Astrocyte (in vitro differentiated cells and primary cell): ENCODE measurements at regions not wholly inside any gene's neighbourhood (a gene's known extent, or its start where the extent isn't known, plus 50 kb on each side); places are given as distances from the start of the nearest gene placed in this dataset.

Source experiments
- CTCF ChIP-seq: IDR thresholded peaks from 2 replicates; pipeline ENCODE4 v1.5.1; 2011; ENCODE audit warnings: low read depth, mild to moderate bottlenecking, inconsistent platforms, low read length, moderate library complexity; ENCODE audit not compliant: insufficient read depth
- EZH2 ChIP-seq: IDR thresholded peaks from 2 replicates; pipeline ENCODE4 v1.6.1; 2012; ENCODE audit warnings: mild to moderate bottlenecking, low read length, inconsistent platforms; ENCODE audit not compliant: insufficient read depth

GRCh38 chr17:79185671-79186070 lies 111.0 kb downstream of the ENGASE start:
- TF ChIP-seq CTCF (no peak), EZH2 (no peak)
